UCSD-AML1 (cell line): ENCODE measurements at regions not wholly inside any gene's neighbourhood (a gene's known extent, or its start where the extent isn't known, plus 50 kb on each side); places are given as distances from the start of the nearest gene placed in this dataset.
"Not testable (repeated sequence)": the region's sequence is repeated elsewhere in the genome, so short reads cannot be mapped to it uniquely, and the experiment has no call there.

Source experiments
- DNase-seq: peaks from one replicate; lab custom pipeline; 2025; ENCODE audit not compliant: unreplicated experiment; lab: John Stamatoyannopoulos, UW

DNA sequence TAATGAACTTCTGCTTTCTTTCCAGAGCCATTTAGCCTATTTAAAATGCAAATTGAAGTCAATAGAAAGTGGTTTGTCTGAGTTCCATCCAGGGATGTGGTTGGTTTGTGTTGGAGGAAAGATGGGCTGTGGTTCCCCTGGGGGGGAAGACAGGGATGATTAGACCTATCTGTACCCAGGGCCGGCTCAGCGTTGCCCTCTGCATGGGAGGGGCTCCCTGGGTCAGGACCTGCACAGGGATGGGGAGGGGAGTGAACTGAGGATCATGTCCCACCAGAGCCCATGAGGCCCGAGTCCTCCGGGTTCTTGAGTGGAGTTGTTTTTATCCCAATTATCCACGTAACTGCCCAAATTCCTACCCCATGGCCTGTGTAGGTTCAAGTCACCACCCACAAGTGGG is 76.9 kb upstream of the SFSWAP start:
- no peak for DNase-seq

- DNase-seq, result not testable (repeated sequence)
Measured at GRCh38 chr12:131635012-131635411, 75.9 kb upstream of the SFSWAP start.

GRCh38 chr12:131635491-131636122 is 75.3 kb upstream of the SFSWAP start:
- no peak for DNase-seq

- DNase-seq, result no peak
Measured at GRCh38 chr12:131636266-131636665, 74.6 kb upstream of the SFSWAP start.

DNA sequence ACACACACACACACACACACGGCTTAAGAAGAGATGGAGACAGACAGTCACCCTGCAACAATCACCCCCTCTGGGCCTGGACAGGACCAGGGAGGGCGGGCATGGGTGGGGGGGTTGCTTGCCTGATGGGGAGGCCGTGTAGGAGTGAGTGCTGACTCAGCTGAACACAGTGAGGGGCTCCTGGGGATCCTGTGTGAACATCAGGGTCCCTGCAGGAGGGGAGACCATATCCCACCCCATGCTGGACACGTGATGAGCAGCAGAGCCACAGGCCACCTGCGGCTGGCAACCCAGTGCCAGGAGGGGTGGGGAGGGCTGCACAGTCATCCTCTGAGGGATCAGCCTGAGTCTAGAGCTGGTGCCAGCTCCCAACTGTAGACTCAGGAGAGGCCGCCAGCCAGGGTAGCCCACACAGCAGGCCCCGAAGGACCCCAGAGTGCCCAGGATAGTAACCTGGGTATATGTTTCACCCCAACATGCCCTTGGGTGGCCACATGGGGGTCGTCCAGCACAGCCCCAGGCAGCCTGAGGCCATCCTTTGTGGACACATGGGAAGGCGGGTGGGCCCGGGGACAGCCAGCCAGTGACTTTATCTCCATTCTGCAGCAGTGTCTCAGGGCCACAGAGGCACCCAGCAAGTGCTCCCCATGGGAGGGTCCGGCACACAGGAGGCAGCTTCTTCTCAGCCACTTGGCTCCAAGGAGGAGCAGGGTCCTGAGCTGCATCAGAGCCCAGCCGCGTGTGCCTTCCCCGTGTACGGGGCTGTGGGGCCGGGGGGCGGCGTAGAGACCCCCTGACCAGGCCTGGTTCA is 73.7 kb upstream of the SFSWAP start:
- no peak for DNase-seq

- DNase-seq, result no peak
Measured at GRCh38 chr12:131637986-131638385, 72.9 kb upstream of the SFSWAP start.

- DNase-seq, result no peak
Measured at GRCh38 chr12:131639270-131639940, 71.5 kb upstream of the SFSWAP start.

- DNase-seq, result no peak
Measured at GRCh38 chr12:131640525-131640924, 70.4 kb upstream of the SFSWAP start.

GRCh38 chr12:131641315-131641714 is 69.6 kb upstream of the SFSWAP start:
- no peak for DNase-seq

DNA sequence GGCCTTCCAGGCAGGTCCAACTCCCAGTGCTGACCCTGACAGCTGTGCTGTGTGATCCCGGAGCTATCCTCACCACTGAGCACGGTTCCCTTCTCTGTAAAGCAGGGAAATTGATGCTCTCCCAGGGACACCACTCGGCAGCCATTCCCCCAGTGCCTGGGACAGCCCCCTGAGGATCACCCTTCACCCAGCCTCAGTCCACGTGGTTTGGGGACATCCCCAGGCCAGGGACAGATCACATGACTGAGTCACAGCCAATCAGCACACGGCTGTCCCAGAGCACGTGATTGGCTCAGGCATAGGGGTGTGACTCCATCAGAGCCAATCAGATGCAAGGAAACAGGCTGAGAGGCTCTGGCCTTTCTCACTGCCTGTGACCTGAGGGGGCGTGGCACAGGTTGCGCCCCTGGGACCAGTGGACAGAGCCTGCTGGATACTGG is 68.8 kb upstream of the SFSWAP start:
- no peak for DNase-seq

DNA sequence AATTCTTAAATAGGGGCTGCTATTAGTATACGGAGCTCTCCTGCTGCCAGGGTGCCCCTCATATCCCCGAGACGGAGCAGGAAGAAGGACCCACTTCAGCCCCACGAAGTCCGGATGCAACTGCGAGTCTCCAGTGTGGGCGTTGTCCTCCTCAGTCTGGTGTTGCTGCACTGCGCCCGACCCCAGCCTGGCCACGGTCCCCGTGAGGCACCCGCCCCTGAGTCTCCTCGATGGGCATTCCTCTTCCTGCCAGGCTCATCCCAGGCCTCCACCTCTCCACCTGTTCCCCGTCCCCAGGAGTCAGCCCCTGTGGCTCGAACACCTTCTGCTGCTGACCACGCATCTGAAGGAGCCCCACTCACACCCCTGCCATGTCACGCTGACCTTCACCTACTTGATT is 68.1 kb upstream of the SFSWAP start:
- DNase-seq, result no peak

GRCh38 chr12:131643631-131644452 is 67.0 kb upstream of the SFSWAP start:
- DNase-seq, result no peak

GRCh38 chr12:131644481-131644880 is 66.4 kb upstream of the SFSWAP start:
- no peak for DNase-seq

DNA sequence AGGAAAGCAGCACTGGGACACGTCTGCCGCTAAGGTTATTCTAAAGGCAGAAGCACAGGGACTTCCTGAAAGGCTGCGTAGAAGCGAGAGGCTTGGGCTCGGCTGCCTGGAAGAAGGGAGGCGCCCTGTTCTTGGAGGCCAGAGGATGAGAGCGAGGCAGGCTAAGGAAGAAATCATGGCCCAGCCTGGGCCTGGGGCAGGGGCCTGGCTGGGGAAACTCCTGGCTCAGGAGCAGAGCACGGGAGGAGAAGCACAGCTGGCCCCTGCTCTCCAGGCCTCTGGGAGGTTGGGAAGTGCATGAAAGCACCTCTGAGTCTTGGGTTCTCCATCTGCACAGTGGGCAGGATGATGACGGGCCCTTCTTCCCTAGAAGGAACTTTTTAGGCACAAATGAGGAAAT is 66.0 kb upstream of the SFSWAP start:
- DNase-seq, result not testable (repeated sequence)

DNA sequence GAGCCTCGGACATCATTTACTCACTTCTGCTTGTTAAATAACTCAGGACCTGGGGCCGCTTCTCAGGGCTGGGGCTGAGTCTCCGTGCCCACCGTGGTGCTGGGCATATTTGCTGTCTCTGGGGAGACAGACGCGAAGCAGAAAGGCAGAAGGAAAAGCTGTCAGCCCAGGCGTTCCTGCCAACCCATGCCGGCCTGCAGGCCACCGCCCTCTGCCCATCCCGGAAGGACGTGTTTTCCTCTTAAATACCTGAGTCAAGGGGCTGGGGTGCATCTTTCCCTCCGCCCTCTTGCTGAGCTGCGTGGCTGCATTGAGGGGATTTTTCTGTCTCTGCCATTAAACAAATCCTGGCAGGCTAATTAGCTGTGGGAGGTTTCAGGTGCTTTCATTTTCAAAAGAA is 65.3 kb upstream of the SFSWAP start:
- DNase-seq, result not testable (repeated sequence)

- DNase-seq, result not testable (repeated sequence)
Measured at GRCh38 chr12:131646444-131646843, 64.4 kb upstream of the SFSWAP start.

GRCh38 chr12:131647667-131648066 is 63.2 kb upstream of the SFSWAP start:
- no peak for DNase-seq

GRCh38 chr12:131655469-131656174 is 55.3 kb upstream of the SFSWAP start:
- not testable (repeated sequence) for DNase-seq

DNA sequence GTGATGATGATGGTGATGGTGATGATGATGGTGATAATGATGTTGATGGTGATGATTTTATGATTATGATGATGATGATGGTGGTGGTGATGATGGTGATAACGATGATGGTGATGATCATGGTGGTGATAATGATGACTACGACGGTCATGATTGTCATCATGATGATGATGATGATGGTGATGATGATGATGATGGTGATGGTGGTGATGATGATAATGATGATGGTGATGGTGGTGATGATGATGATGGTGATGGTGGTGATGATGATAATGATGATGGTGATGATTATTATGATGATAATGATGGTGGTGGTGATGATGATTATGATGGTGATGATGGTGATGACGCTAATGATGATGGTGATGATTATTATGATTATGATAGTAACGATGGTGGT is 54.1 kb upstream of the SFSWAP start:
- DNase-seq, result not testable (repeated sequence)

DNA sequence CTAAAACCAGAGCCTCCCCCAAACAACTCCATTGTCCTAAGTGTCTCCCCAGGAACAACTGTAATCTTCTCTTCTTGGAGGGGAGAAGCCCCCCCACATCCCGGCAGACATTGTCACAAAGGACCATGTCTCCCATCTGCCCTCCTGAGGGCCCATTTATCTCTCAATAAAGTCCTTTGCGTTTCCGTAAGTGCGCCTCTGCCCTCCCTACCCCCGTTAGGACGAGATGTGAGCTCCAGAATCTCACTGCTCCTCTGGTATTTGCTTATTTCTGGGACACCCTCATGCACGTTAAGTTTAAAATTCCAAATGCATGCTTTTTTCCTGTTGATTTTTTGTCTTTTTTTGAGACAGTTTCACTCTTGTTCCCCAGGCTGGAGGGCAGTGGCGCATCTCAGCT is 52.3 kb upstream of the SFSWAP start:
- not testable (repeated sequence) for DNase-seq
